Thymus (tissue), 11 donors: ENCODE measurements at regions not wholly inside any gene's neighbourhood (a gene's known extent, or its start where the extent isn't known, plus 50 kb on each side); places are given as distances from the start of the nearest gene placed in this dataset.

ENCODE experiments used
- DNase-seq, 9 donors: peaks; one replicate each; pipeline ENCODE4 v3.0.0-alpha.2; 2013; ENCODE audit warnings: low spot score in 9 of 9, low read depth in 6 of 9, missing footprints in 1 of 9
- H3K27ac ChIP-seq, 2 donors: one replicate each; pipeline ENCODE4 v1.5.1; 2013; ENCODE audit warnings: control low read depth in 1 of 2, low read depth in 1 of 2, low read length in 1 of 2, mild to moderate bottlenecking in 1 of 2, moderate library complexity in 1 of 2
- H3K27me3 ChIP-seq, 2 donors: one replicate each; pipeline ENCODE4 v1.5.1; 2013; ENCODE audit warnings: low read length in 1 of 2; ENCODE audit not compliant: control insufficient read depth in 2 of 2, insufficient read depth in 1 of 2
- H3K36me3 ChIP-seq, 2 donors: one replicate each; pipeline ENCODE4 v1.5.1; 2013; ENCODE audit warnings: low read length in 1 of 2, mild to moderate bottlenecking in 1 of 2, moderate library complexity in 1 of 2; ENCODE audit not compliant: control insufficient read depth in 2 of 2, insufficient read depth in 2 of 2
- H3K4me1 ChIP-seq, 2 donors: one replicate each; pipeline ENCODE4 v1.5.1; 2013; ENCODE audit warnings: low read length in 2 of 2; ENCODE audit not compliant: control insufficient read depth in 2 of 2, insufficient read depth in 2 of 2
- H3K4me3 ChIP-seq, 2 donors: one replicate each; pipeline ENCODE4 v1.5.1; 2013; ENCODE audit warnings: low read length in 2 of 2, control low read depth in 1 of 2, mild to moderate bottlenecking in 1 of 2
- H3K9me3 ChIP-seq, 2 donors: one replicate each; pipeline ENCODE4 v1.5.1; 2013; ENCODE audit warnings: low read length in 1 of 2, mild to moderate bottlenecking in 1 of 2; ENCODE audit not compliant: control insufficient read depth in 2 of 2, insufficient read depth in 1 of 2
- WGBS: extraction: QIAGEN DNeasy Blood & Tissue Kit; methylation state at CpG from one replicate; pipeline ENCODE4 v1.1.7; 2013; 5-methylcytosine and 5-hydroxymethylcytosine counted together
- donor health status: healthy.

- Histone ChIP-seq H3K27me3 (no peaks in the 10 kb centered on the region), H3K36me3 (no peaks in the 10 kb centered on the region), H3K27ac (no peak overlapping the region), H3K9me3 (no peaks in the 10 kb centered on the region), H3K4me1 (peaks cover 4 to 8% of the 10 kb centered on the region in 2 donors), H3K4me3 (no peak overlapping the region)
- WGBS = 49% methylated on average over 2 of the region's 2 CpGs
- DNase-seq = no peak
Observed at GRCh38 chr1:55278378-55278777, 63.2 kb upstream of the USP24 start.

- DNase-seq = peak in 7 of 9 donors; percentile 60 to 87 (median 75)
- Histone ChIP-seq H3K27ac (no peak overlapping the region), H3K9me3 (no peaks in the 10 kb centered on the region), H3K4me3 (no peak overlapping the region), H3K4me1 (peaks cover 4 to 8% of the 10 kb centered on the region in 2 donors), H3K36me3 (no peaks in the 10 kb centered on the region), H3K27me3 (no peaks in the 10 kb centered on the region)
- WGBS = 36% methylated on average over 15 of the region's 15 CpGs
Observed at GRCh38 chr1:55277377-55278130, 62.4 kb upstream of the USP24 start.

DNA sequence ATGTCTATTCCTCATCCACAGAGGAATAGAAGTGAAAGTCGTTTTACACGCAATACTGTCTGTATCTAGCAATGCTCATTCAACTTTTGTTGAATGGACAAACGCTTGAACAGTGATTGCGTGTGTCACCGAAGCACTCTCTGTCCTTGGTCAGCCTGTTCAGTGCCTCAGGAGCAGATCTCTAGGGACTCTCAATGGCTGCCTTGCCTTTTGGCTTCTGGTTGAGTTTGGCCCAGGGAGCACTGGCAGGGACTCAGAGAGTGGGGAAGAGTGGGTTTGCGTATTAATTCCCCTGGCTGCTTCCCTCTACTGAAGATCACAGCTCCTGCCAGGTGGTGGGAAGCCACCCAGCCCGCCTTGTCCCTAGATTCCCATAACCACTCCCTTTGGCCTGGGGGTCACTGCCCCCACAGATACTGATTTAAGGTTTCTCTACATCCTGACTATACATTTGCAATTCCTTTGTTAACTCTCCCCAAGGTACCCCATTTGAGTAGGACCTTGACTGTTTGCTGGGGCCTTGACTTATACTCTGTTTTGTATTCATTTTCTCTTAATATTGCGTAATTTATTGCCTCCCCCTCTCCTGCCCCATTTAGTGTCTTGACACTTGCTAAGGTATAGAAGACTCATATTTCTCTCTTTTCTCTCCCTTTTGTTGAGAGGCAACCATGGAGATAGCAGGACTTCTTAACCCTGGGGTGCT, 61.7 kb upstream of the USP24 start:
- 98% methylated on average over 8 of the region's 8 CpGs for WGBS
- no peaks in the 10 kb centered on the region for H3K36me3 ChIP-seq
- no peaks in the 10 kb centered on the region for H3K27me3 ChIP-seq
- no peaks in the 10 kb centered on the region for H3K9me3 ChIP-seq
- H3K27ac ChIP-seq = no peak overlapping the region
- peaks cover 4 to 8% of the 10 kb centered on the region in 2 donors for H3K4me1 ChIP-seq
- no peak for DNase-seq
- H3K4me3 ChIP-seq = no peak overlapping the region

GRCh38 chr1:55275941-55276341, 60.8 kb upstream of the USP24 start:
- H3K4me3 ChIP-seq = no peak overlapping the region
- H3K36me3 ChIP-seq = no peaks in the 10 kb centered on the region
- WGBS = 85% methylated on average over 1 of the region's 1 CpG
- no peak overlapping the region for H3K27ac ChIP-seq
- no peaks in the 10 kb centered on the region for H3K27me3 ChIP-seq
- DNase-seq = no peak
- peaks cover 4 to 8% of the 10 kb centered on the region in 2 donors for H3K4me1 ChIP-seq
- H3K9me3 ChIP-seq = no peaks in the 10 kb centered on the region

DNA sequence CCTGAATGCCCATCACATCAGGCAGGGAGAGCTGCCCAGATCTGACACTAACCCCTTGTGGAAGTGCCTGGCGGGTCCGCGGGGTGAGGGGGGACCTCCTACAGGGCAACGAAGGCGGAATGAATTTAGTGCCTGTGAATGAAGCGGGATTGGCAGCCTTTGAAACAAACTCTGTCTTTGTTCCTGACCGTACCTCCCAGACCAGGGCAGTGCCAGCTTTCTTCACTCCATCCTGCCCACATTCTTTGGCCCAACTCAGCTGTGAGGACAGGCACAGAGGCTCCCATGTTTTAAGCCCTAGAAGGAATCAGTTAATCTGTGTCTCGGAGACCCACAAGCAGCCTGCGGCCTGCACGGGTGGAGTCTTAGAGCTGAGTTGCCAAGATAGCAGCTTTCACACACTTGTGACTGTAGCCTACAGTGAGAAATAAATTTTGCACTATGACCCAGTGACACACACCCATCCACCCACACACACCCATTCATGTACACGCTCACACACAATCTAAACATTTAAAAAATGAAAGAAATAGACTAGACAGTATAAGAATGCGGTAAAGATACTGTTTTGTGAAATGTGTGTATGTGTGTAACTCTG, 60.1 kb upstream of the USP24 start:
- H3K36me3 ChIP-seq = no peaks in the 10 kb centered on the region
- H3K27ac ChIP-seq = no peak overlapping the region
- no peaks in the 10 kb centered on the region for H3K27me3 ChIP-seq
- DNase-seq = no peak
- no peaks in the 10 kb centered on the region for H3K9me3 ChIP-seq
- peaks cover 0 to 8% of the 10 kb centered on the region in 2 donors for H3K4me1 ChIP-seq
- H3K4me3 ChIP-seq = no peak overlapping the region
- 91% methylated on average over 12 of the region's 12 CpGs for WGBS

GRCh38 chr1:55272994-55273393, 57.8 kb upstream of the USP24 start:
- H3K36me3 ChIP-seq = no peaks in the 10 kb centered on the region
- peaks cover 0 to 6% of the 10 kb centered on the region in 2 donors for H3K4me1 ChIP-seq
- no peak for DNase-seq
- H3K27ac ChIP-seq = no peak overlapping the region
- no peak overlapping the region for H3K4me3 ChIP-seq
- no peaks in the 10 kb centered on the region for H3K9me3 ChIP-seq
- no peaks in the 10 kb centered on the region for H3K27me3 ChIP-seq
- 86% methylated on average over 4 of the region's 4 CpGs for WGBS
